Stimulated activated CD4-positive, alpha-beta T cell treated with anti-CD3 and anti-CD28 coated beads, Interleukin-15, amount 100 ng/mL, for 24 hours (primary cell): ENCODE measurements at regions not wholly inside any gene's neighbourhood (a gene's known extent, or its start where the extent isn't known, plus 50 kb on each side); places are given as distances from the start of the nearest gene placed in this dataset.

Experiments
- DNase-seq: peaks from one replicate; pipeline ENCODE4 v3.0.0-alpha.2; 2020

DNA sequence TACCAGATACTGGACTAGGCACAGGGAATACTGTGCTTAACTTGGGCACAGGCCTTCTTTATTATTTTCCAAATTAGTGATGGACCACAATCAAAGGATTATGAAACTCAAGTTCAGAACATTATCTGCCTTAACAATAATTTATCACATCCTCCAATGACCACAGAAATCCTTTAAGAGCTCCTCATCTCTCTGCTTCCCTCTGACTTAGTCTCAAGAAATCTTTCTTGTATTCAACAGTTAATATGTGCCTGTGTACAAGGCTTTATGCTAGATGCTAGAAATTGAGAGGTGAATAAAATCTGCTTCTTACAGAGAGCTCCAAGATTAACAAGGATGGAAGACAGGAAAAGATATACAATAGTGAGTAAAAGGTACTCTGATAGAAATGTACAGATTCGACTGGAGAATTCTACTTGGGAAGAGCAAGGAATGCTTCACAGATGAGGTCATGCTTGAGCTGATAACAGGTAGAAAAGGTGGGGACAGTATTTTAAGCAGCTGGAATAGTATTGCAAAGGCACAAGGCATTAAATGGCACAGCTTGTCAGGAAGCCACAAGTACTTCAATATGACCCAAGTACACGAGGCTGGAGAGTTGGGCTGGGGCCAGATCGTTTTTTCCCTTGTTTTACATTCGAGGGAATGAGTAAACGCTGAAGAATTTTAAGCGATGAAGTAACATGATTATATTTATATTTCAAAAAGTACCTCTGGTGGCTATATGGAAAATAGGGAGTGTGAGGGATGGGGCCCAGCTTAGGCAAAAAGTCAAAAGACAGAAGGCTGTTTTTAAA, 55.1 kb upstream of the ARID2 start:
- DNase-seq, result no peak

DNA sequence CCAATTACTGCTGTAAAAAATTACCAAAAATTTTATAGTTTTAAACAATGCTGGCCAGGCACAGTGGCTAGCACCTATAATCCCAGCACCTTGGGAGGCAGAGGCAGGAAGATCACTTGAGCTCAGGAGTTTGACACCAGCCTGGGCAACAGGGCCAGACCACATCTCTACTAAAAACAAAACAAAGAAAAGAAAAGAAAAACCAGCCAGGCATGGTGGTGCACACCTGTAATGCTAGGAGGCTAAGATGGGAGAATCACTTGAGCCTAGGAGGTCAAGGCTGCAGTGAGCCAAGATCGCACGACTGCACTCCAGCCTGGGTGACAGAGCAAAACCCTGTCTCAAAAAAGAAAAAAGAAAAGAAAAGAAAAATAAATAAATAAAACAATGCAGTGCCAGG, 54.0 kb upstream of the ARID2 start:
- DNase-seq, result no peak
